ENCODE measurements at regions not wholly inside any gene's neighbourhood (a gene's known extent, or its start where the extent isn't known, plus 50 kb on each side); places are given as distances from the start of the nearest gene placed in this dataset.

- Histone ChIP-seq H3K27ac (ENCODE audit: low read length in 2 of 2) (no peak overlapping the region), H2AFZ (ENCODE audit: insufficient read depth, low read depth, low read length, poor library complexity, severe bottlenecking) (no peak overlapping the region), H3K36me3 (replicated peaks in 1 of 2; ENCODE audit: control extremely low read depth in 1 of 2, control insufficient read depth in 1 of 2, extremely low read depth in 1 of 2, insufficient read depth in 2 of 2, low read length in 1 of 2) (no peaks in the 10 kb centered on the region), H3K4me1 (ENCODE audit: control insufficient read depth in 2 of 2, insufficient read depth in 2 of 2, low read length in 2 of 2) (no peaks in the 10 kb centered on the region), H4K20me1 (ENCODE audit: control insufficient read depth, insufficient read depth, low read length, poor library complexity, severe bottlenecking) (no peaks in the 10 kb centered on the region), H3K9ac (ENCODE audit: low read length) (no peak overlapping the region), H3K9me3 (ENCODE audit: control extremely low read depth in 1 of 3, control insufficient read depth in 2 of 3, insufficient read depth in 1 of 3, low read length in 2 of 3) (peaks cover 0 to 2% (median 0%) of the 10 kb centered on the region in 3 donors), H3K4me3 (ENCODE audit: control extremely low read depth in 1 of 5, extremely low read depth in 1 of 5, insufficient read depth in 1 of 5, low read depth in 2 of 5, low read length in 4 of 5) (no peak overlapping the region), H3K4me2 (replicated peaks; ENCODE audit: low read depth, low read length, poor library complexity, severe bottlenecking) (no peak overlapping the region), H3K79me2 (ENCODE audit: control insufficient read depth, insufficient read depth, low read length) (no peaks in the 10 kb centered on the region), H3K27me3 (replicated peaks in 1 of 4; ENCODE audit: control extremely low read depth in 1 of 4, control insufficient read depth in 3 of 4, insufficient read depth in 4 of 4, low read length in 3 of 4) (no peaks in the 10 kb centered on the region)
- ChIA-PET CTCF (no interaction called here), POLR2A (no interaction called here)
- Mint-ChIP-seq H3K9me3 (ENCODE audit: insufficient read depth) (no peaks in the 10 kb centered on the region), H3K27ac (no peak overlapping the region), H3K4me1 (no peaks in the 10 kb centered on the region), H3K27me3 (no peaks in the 10 kb centered on the region), H3K4me3 (no peak overlapping the region)
- ATAC-seq (ENCODE audit: low read depth) (no peak), DNase-seq (no peak)
- intact Hi-C loops (cut with micrococcal nuclease): no loop called here
- no peak for TF ChIP-seq EZH2 (IDR thresholded peaks at IDR 0.05; ENCODE audit: borderline replicate concordance, insufficient read depth, low read depth, low read length, poor library complexity, severe bottlenecking)
- TF ChIP-seq CTCF (IDR thresholded peaks at IDR 0.05): no peak
- WGBS (ENCODE audit: insufficient coverage): 0% methylated on average over 1 of the region's 2 CpGs
These were observed 158.2 kb upstream of the ARHGEF26 start for GRCh38 chr3:153963012-153963411.

- no peak overlapping the region for H3K4me3 Mint-ChIP-seq
- no peaks in the 10 kb centered on the region for H3K4me1 ChIP-seq (ENCODE audit: control insufficient read depth in 2 of 2, insufficient read depth in 2 of 2, low read length in 2 of 2)
- WGBS (ENCODE audit: insufficient coverage): 83% methylated on average over 1 of the region's 2 CpGs
- CTCF ChIA-PET: no interaction called here
- no peak overlapping the region for H3K9ac ChIP-seq (ENCODE audit: low read length)
- H3K9me3 Mint-ChIP-seq (ENCODE audit: insufficient read depth): no peaks in the 10 kb centered on the region
- H3K27ac ChIP-seq (ENCODE audit: low read length in 2 of 2): no peak overlapping the region
- no peaks in the 10 kb centered on the region for H4K20me1 ChIP-seq (ENCODE audit: control insufficient read depth, insufficient read depth, low read length, poor library complexity, severe bottlenecking)
- peaks cover 0 to 2% (median 1%) of the 10 kb centered on the region in 3 donors for H3K9me3 ChIP-seq (ENCODE audit: control extremely low read depth in 1 of 3, control insufficient read depth in 2 of 3, insufficient read depth in 1 of 3, low read length in 2 of 3)
- no peaks in the 10 kb centered on the region for H3K4me1 Mint-ChIP-seq
- H3K27me3 ChIP-seq (replicated peaks in 1 of 4; ENCODE audit: control extremely low read depth in 1 of 4, control insufficient read depth in 3 of 4, insufficient read depth in 4 of 4, low read length in 3 of 4): no peaks in the 10 kb centered on the region
- intact Hi-C loops (cut with micrococcal nuclease): no loop called here
- H3K36me3 ChIP-seq (replicated peaks in 1 of 2; ENCODE audit: control extremely low read depth in 1 of 2, control insufficient read depth in 1 of 2, extremely low read depth in 1 of 2, insufficient read depth in 2 of 2, low read length in 1 of 2): no peaks in the 10 kb centered on the region
- H3K27ac Mint-ChIP-seq: no peak overlapping the region
- no peak overlapping the region for H3K4me3 ChIP-seq (ENCODE audit: control extremely low read depth in 1 of 5, extremely low read depth in 1 of 5, insufficient read depth in 1 of 5, low read depth in 2 of 5, low read length in 4 of 5)
- no peak for DNase-seq
- TF ChIP-seq CTCF (IDR thresholded peaks at IDR 0.05): no peak
- TF ChIP-seq EZH2 (IDR thresholded peaks at IDR 0.05; ENCODE audit: borderline replicate concordance, insufficient read depth, low read depth, low read length, poor library complexity, severe bottlenecking): no peak
- H2AFZ ChIP-seq (ENCODE audit: insufficient read depth, low read depth, low read length, poor library complexity, severe bottlenecking): no peak overlapping the region
- ATAC-seq (ENCODE audit: low read depth): no peak
- H3K79me2 ChIP-seq (ENCODE audit: control insufficient read depth, insufficient read depth, low read length): no peaks in the 10 kb centered on the region
- POLR2A ChIA-PET: no interaction called here
- H3K27me3 Mint-ChIP-seq: peaks cover 3% of the 10 kb centered on the region
- H3K4me2 ChIP-seq (replicated peaks; ENCODE audit: low read depth, low read length, poor library complexity, severe bottlenecking): no peak overlapping the region
These were observed 153.9 kb upstream of the ARHGEF26 start for GRCh38 chr3:153967260-153967659.
